ENCODE measurements at regions not wholly inside any gene's neighbourhood (a gene's known extent, or its start where the extent isn't known, plus 50 kb on each side); places are given as distances from the start of the nearest gene placed in this dataset.
"Not testable (repeated sequence)": the region's sequence is repeated elsewhere in the genome, so short reads cannot be mapped to it uniquely, and the experiment has no call there.

- no peak for DNase-seq (ENCODE audit: low spot score)
- peaks cover 8% of the 10 kb centered on the region for H3K9me3 Mint-ChIP-seq (ENCODE audit: low read depth)
- no peak overlapping the region for H3K4me3 Mint-ChIP-seq (ENCODE audit: unreplicated experiment)
- TF ChIP-seq CTCF (IDR thresholded peaks at IDR 0.05): no peak
- H3K4me1 Mint-ChIP-seq (ENCODE audit: low read depth): peaks cover 7% of the 10 kb centered on the region
- no peaks in the 10 kb centered on the region for H3K27me3 Mint-ChIP-seq (ENCODE audit: low read depth)
- H3K27ac Mint-ChIP-seq (ENCODE audit: unreplicated experiment): no peak overlapping the region
- no peaks in the 10 kb centered on the region for H3K36me3 Mint-ChIP-seq (ENCODE audit: low read depth)
Observed at GRCh38 chr17:65292430-65292829, 155.3 kb downstream of the RGS9 start.

GRCh38 chr17:65291301-65291700 lies 154.1 kb downstream of the RGS9 start:
- not testable (repeated sequence) for H3K9me3 Mint-ChIP-seq (ENCODE audit: low read depth); H3K36me3 Mint-ChIP-seq (ENCODE audit: low read depth); H3K27ac Mint-ChIP-seq (ENCODE audit: unreplicated experiment); DNase-seq (ENCODE audit: low spot score); H3K27me3 Mint-ChIP-seq (ENCODE audit: low read depth); H3K4me3 Mint-ChIP-seq (ENCODE audit: unreplicated experiment)
- peaks cover 18% of the 10 kb centered on the region for H3K4me1 Mint-ChIP-seq (ENCODE audit: low read depth)

GRCh38 chr17:65290616-65291015 lies 153.4 kb downstream of the RGS9 start:
- no peak for TF ChIP-seq CTCF (IDR thresholded peaks at IDR 0.05)
- Mint-ChIP-seq H3K4me3 (ENCODE audit: unreplicated experiment) (no peak overlapping the region), H3K4me1 (ENCODE audit: low read depth) (peaks cover 18% of the 10 kb centered on the region), H3K36me3 (ENCODE audit: low read depth) (no peaks in the 10 kb centered on the region), H3K27me3 (ENCODE audit: low read depth) (no peaks in the 10 kb centered on the region), H3K9me3 (ENCODE audit: low read depth) (peaks cover 8% of the 10 kb centered on the region), H3K27ac (ENCODE audit: unreplicated experiment) (no peak overlapping the region)
- DNase-seq (ENCODE audit: low spot score): no peak

- H3K9me3 Mint-ChIP-seq (ENCODE audit: low read depth): peaks cover 12% of the 10 kb centered on the region
- no peak overlapping the region for H3K4me3 Mint-ChIP-seq (ENCODE audit: unreplicated experiment)
- H3K27ac Mint-ChIP-seq (ENCODE audit: unreplicated experiment): no peak overlapping the region
- peaks cover 18% of the 10 kb centered on the region for H3K4me1 Mint-ChIP-seq (ENCODE audit: low read depth)
- DNase-seq (ENCODE audit: low spot score): no peak
- no peaks in the 10 kb centered on the region for H3K27me3 Mint-ChIP-seq (ENCODE audit: low read depth)
- H3K36me3 Mint-ChIP-seq (ENCODE audit: low read depth): no peaks in the 10 kb centered on the region
- TF ChIP-seq CTCF (IDR thresholded peaks at IDR 0.05): no peak
Observed at GRCh38 chr17:65290056-65290455, 152.9 kb downstream of the RGS9 start.

GRCh38 chr17:65287040-65287439 lies 149.9 kb downstream of the RGS9 start:
- TF ChIP-seq CTCF (IDR thresholded peaks at IDR 0.05): no peak
- Mint-ChIP-seq H3K27ac (ENCODE audit: unreplicated experiment) (peak overlapping the region; percentile 32), H3K4me3 (ENCODE audit: unreplicated experiment) (no peak overlapping the region), H3K9me3 (ENCODE audit: low read depth) (peaks cover 19% of the 10 kb centered on the region), H3K36me3 (ENCODE audit: low read depth) (no peaks in the 10 kb centered on the region), H3K27me3 (ENCODE audit: low read depth) (no peaks in the 10 kb centered on the region), H3K4me1 (ENCODE audit: low read depth) (peaks cover 14% of the 10 kb centered on the region)
- no peak for DNase-seq (ENCODE audit: low spot score)

- DNase-seq (ENCODE audit: low spot score): no peak
- Mint-ChIP-seq H3K27ac (ENCODE audit: unreplicated experiment) (no peak overlapping the region), H3K4me1 (ENCODE audit: low read depth) (peaks cover 17% of the 10 kb centered on the region), H3K36me3 (ENCODE audit: low read depth) (no peaks in the 10 kb centered on the region), H3K27me3 (ENCODE audit: low read depth) (no peaks in the 10 kb centered on the region), H3K4me3 (ENCODE audit: unreplicated experiment) (no peak overlapping the region), H3K9me3 (ENCODE audit: low read depth) (peaks cover 19% of the 10 kb centered on the region)
- TF ChIP-seq CTCF (IDR thresholded peaks at IDR 0.05): no peak
Observed at GRCh38 chr17:65283704-65284103, 146.5 kb downstream of the RGS9 start.
